IMR-90 (cell line): ENCODE measurements at regions not wholly inside any gene's neighbourhood (a gene's known extent, or its start where the extent isn't known, plus 50 kb on each side); places are given as distances from the start of the nearest gene placed in this dataset.

Experiments used
- ATAC-seq: fragments of 200-7000 bp; cut with Tn5 transposase; 2 replicates; pipeline ENCODE4 v1.9.1; 2020; ENCODE audit warnings: low read depth, mild to moderate bottlenecking, moderate library complexity
- BruUV-seq: library from RNA; stranded (reverse); fragments of 400-500 nt; replicated peaks from 2 replicates; lab custom pipeline; 2021; lab: Mats Ljungman, UMichigan
- CTCF ChIA-PET: fragments of 300-600 bp; formaldehyde crosslinking; extraction: SDS; loops from one replicate; lab custom pipeline; 2021; ENCODE audit warnings: antibody characterized with exemption; lab: Yijun Ruan, JAX
- POLR2A ChIA-PET: fragments of 300-600 bp; sonication (Branson Sonifier 250); formaldehyde crosslinking; loops from one replicate; lab custom pipeline; 2022; ENCODE audit warnings: antibody characterized with exemption; ENCODE audit not compliant: unreplicated experiment; lab: Charles Lee
- DNase-seq: peaks from one replicate; pipeline ENCODE4 v3.0.0; 2013
- H2AFZ ChIP-seq: replicated peaks from 2 replicates; pipeline ENCODE3; 2013; ENCODE audit warnings: low read length, mild to moderate bottlenecking; ENCODE audit not compliant: poor library complexity
- H2AK5ac ChIP-seq: 2 replicates; pipeline ENCODE4 v1.6.1; 2013; ENCODE audit warnings: low read depth, low read length, inconsistent platforms
- H2AK9ac ChIP-seq: replicated peaks from 2 replicates; pipeline ENCODE3; 2013; ENCODE audit warnings: mild to moderate bottlenecking, low read depth, low read length, moderate library complexity; ENCODE audit not compliant: poor library complexity
- H2BK120ac ChIP-seq: 2 replicates; pipeline ENCODE4 v1.6.1; 2013; ENCODE audit warnings: low read depth, low read length, inconsistent platforms
- H2BK15ac ChIP-seq: 3 replicates; pipeline ENCODE4 v1.6.1; 2013; ENCODE audit warnings: low read depth, low read length, inconsistent platforms
- H2BK20ac ChIP-seq: 2 replicates; pipeline ENCODE4 v1.6.1; 2013; ENCODE audit warnings: low read depth, mild to moderate bottlenecking, inconsistent platforms, low read length, moderate library complexity
- H2BK5ac ChIP-seq: 2 replicates; pipeline ENCODE4 v1.6.1; 2013; ENCODE audit warnings: mild to moderate bottlenecking, low read depth, low read length, inconsistent platforms; ENCODE audit not compliant: poor library complexity, severe bottlenecking
- H3K14ac ChIP-seq: replicated peaks from 2 replicates; pipeline ENCODE4 v1.6.1; 2013; ENCODE audit warnings: low read depth, low read length, inconsistent platforms
- H3K18ac ChIP-seq: 2 replicates; pipeline ENCODE4 v1.6.1; 2013; ENCODE audit warnings: low read depth, low read length, control low read depth
- H3K23ac ChIP-seq: 2 replicates; pipeline ENCODE4 v1.6.1; 2013; ENCODE audit warnings: low read depth, low read length, inconsistent platforms
- H3K27ac ChIP-seq: 2 replicates; pipeline ENCODE4 v1.5.1; 2013; ENCODE audit warnings: mild to moderate bottlenecking, control low read depth, low read length; ENCODE audit not compliant: insufficient read depth
- H3K27me3 ChIP-seq: 2 replicates; pipeline ENCODE4 v1.6.1; 2013; ENCODE audit warnings: low read length; ENCODE audit not compliant: control insufficient read depth, insufficient read depth
- H3K36me3 ChIP-seq: 2 replicates; pipeline ENCODE4 v1.6.1; 2013; ENCODE audit warnings: low read length, mixed read lengths; ENCODE audit not compliant: control insufficient read depth, insufficient read depth
- H3K4ac ChIP-seq: 2 replicates; pipeline ENCODE4 v1.6.1; 2013; ENCODE audit warnings: low read depth, low read length, inconsistent platforms
- H3K4me1 ChIP-seq: 2 replicates; pipeline ENCODE4 v1.6.1; 2013; ENCODE audit warnings: low read length, mixed read lengths; ENCODE audit not compliant: control insufficient read depth, insufficient read depth
- H3K4me2 ChIP-seq: 2 replicates; pipeline ENCODE4 v1.6.1; 2013; ENCODE audit warnings: low read depth, mild to moderate bottlenecking, control low read depth, low read length, moderate library complexity
- H3K4me3 ChIP-seq: 2 replicates; pipeline ENCODE4 v1.5.1; 2013; ENCODE audit warnings: low read depth, mild to moderate bottlenecking, control low read depth, low read length, moderate library complexity; ENCODE audit not compliant: insufficient read depth
- H3K56ac ChIP-seq: 2 replicates; pipeline ENCODE4 v1.6.1; 2013; ENCODE audit warnings: low read length, inconsistent platforms; ENCODE audit not compliant: insufficient read depth; ENCODE audit errors: extremely low read depth
- H3K79me1 ChIP-seq, 2 experiments: 2 replicates each; pipeline ENCODE4 v1.6.1; 2013; ENCODE audit warnings: low read length in 2 of 2, inconsistent platforms in 1 of 2, low read depth in 1 of 2
- H3K9ac ChIP-seq: 2 replicates; pipeline ENCODE4 v1.6.1; 2013; ENCODE audit warnings: low read depth, low read length, control low read depth
- H3K9me1 ChIP-seq: 2 replicates; pipeline ENCODE4 v1.6.1; 2013; ENCODE audit warnings: low read length, inconsistent platforms; ENCODE audit not compliant: insufficient read depth
- H3K9me3 ChIP-seq: 2 replicates; pipeline ENCODE4 v1.6.1; 2013; ENCODE audit warnings: low read length; ENCODE audit not compliant: control insufficient read depth, insufficient read depth
- H4K20me1 ChIP-seq: 2 replicates; pipeline ENCODE4 v1.6.1; 2013; ENCODE audit warnings: low read length, inconsistent platforms; ENCODE audit not compliant: insufficient read depth
- H4K5ac ChIP-seq: 2 replicates; pipeline ENCODE4 v1.6.1; 2013; ENCODE audit warnings: mild to moderate bottlenecking, low read depth, low read length, control low read depth
- H4K8ac ChIP-seq, 2 experiments: 2 replicates each; pipeline ENCODE4 v1.6.1; 2013; ENCODE audit warnings: low read depth in 2 of 2, low read length in 2 of 2, control low read depth in 1 of 2, inconsistent platforms in 1 of 2
- H4K91ac ChIP-seq: 2 replicates; pipeline ENCODE4 v1.6.1; 2013; ENCODE audit warnings: low read depth, low read length, inconsistent platforms; ENCODE audit not compliant: insufficient read depth
- MAFK ChIP-seq: IDR thresholded peaks from 2 replicates; pipeline ENCODE4 v1.6.1; 2012; ENCODE audit warnings: low read depth, low read length, improper control_type of control experiment
- SMC3 ChIP-seq: fragments of 150-350 bp; IDR thresholded peaks from 2 replicates; pipeline ENCODE4 v1.6.1; 2016; ENCODE audit warnings: low read depth, mild to moderate bottlenecking, antibody characterized with exemption, low read length, moderate library complexity
- WGBS, 2 experiments: methylation state at CpG; one replicate each; pipeline versions ENCODE4 v1.1.5 to v1.1.7; 2013; ENCODE audit warnings: missing lambda C conversion rate in 2 of 2; ENCODE audit not compliant: insufficient read length in 1 of 2; ENCODE audit errors: extremely low coverage in 2 of 2; 5-methylcytosine and 5-hydroxymethylcytosine counted together
- dilution Hi-C: fragments of 300-500 bp; cut with HindIII; formaldehyde crosslinking; loops from one replicate; pipeline ENCODE4 v1.14.3; 2018; ENCODE audit warnings: low sequenced_read_pairs; ENCODE audit not compliant: unreplicated experiment
- in situ Hi-C: fragments of 300-500 bp; cut with MboI; formaldehyde crosslinking; loops from 3 replicates; pipeline ENCODE4 v1.14.3; 2019; ENCODE audit warnings: low sequenced_read_pairs, inconsistent platforms, mixed read lengths
- intact Hi-C: fragments of 100-400 bp; cut with micrococcal nuclease; formaldehyde crosslinking; loops from 2 replicates; pipeline ENCODE4 v1.10.0; 2022

- WGBS, 2 experiments = no CpG with 5 or more reads among the region's 1 CpG
- Histone ChIP-seq H3K18ac (no peak overlapping the region), H2BK5ac (no peak overlapping the region), H4K5ac (no peak overlapping the region), H3K27ac (no peak overlapping the region), H2BK15ac (no peak overlapping the region), H3K56ac (no peak overlapping the region), H3K27me3 (no peaks in the 10 kb centered on the region), H2BK20ac (no peak overlapping the region), H3K9me3 (peaks cover 12% of the 10 kb centered on the region), H3K79me1 (no peaks in the 10 kb centered on the region), H3K23ac (no peak overlapping the region), H3K4ac (no peak overlapping the region), H3K36me3 (no peaks in the 10 kb centered on the region), H3K4me2 (no peak overlapping the region), H4K20me1 (no peaks in the 10 kb centered on the region), H2AK9ac (no peak overlapping the region), H3K4me1 (no peaks in the 10 kb centered on the region), H3K9ac (no peak overlapping the region), H4K8ac (no peak overlapping the region), H3K14ac (no peak overlapping the region), H4K91ac (no peak overlapping the region), H3K4me3 (no peak overlapping the region), H2AK5ac (no peak overlapping the region), H2BK120ac (no peak overlapping the region), H2AFZ (no peak overlapping the region), H3K9me1 (no peaks in the 10 kb centered on the region)
- TF ChIP-seq SMC3 (no peak), MAFK (peak; percentile 36; the same call in 1 of the 2 replicates)
- DNase-seq (no peak), ATAC-seq (no peak)
- dilution Hi-C loops = no loop called here
- intact Hi-C loops = no loop called here
- no TSS peak for BruUV-seq
- in situ Hi-C loops = no loop called here
- POLR2A ChIA-PET = no interaction called here
- CTCF ChIA-PET = no interaction called here
Observed at GRCh38 chr2:136647039-136647438, 118.3 kb upstream of the THSD7B start.
